B cell (primary cell): ENCODE measurements at regions not wholly inside any gene's neighbourhood (a gene's known extent, or its start where the extent isn't known, plus 50 kb on each side); places are given as distances from the start of the nearest gene placed in this dataset.

Source experiments
- ATAC-seq: fragments of 200-7000 bp; cut with Tn5 transposase; one replicate; pipeline ENCODE4 v1.10.0; 2021; ENCODE audit warnings: low read depth, mild to moderate bottlenecking, moderate number of reproducible peaks, moderate library complexity
- CTCF ChIA-PET: fragments of 350-600 bp; sonication (Branson Sonifier 250); formaldehyde crosslinking; loops from one replicate; lab custom pipeline; 2021; ENCODE audit warnings: antibody characterized with exemption, inconsistent platforms; lab: Charles Lee
- POLR2A ChIA-PET: fragments of 350-600 bp; sonication (Branson Sonifier 250); formaldehyde crosslinking; loops from one replicate; lab custom pipeline; 2021; ENCODE audit warnings: antibody characterized with exemption; lab: Charles Lee
- DNase-seq: peaks from one replicate; pipeline ENCODE4 v3.0.0; 2013
- H2AFZ ChIP-seq: 2 replicates; pipeline ENCODE4 v1.6.1; 2012; ENCODE audit warnings: mild to moderate bottlenecking, low read depth, low read length; ENCODE audit not compliant: insufficient read depth, poor library complexity, severe bottlenecking
- H3K27ac ChIP-seq, 2 donors: 1 replicate in 1 of 2; 2 replicates in 1 of 2; pipeline ENCODE4 v1.5.1; 2012 to 2013; ENCODE audit warnings: low read length in 2 of 2, mild to moderate bottlenecking in 2 of 2, moderate library complexity in 1 of 2
- H3K27me3 ChIP-seq, 4 experiments: fragments of 200-600 bp in 1 of 4; sonication (generic) in 1 of 4; replicated peaks in 1 of 4; 1 replicate in 2 of 4; 2 replicates in 2 of 4; pipeline versions ENCODE4 v1.6.1 to v1.7.0; 2013 to 2016; ENCODE audit warnings: low read length in 3 of 4, mild to moderate bottlenecking in 2 of 4, mixed read lengths in 1 of 4, moderate library complexity in 1 of 4; ENCODE audit not compliant: insufficient read depth in 4 of 4, control insufficient read depth in 3 of 4; ENCODE audit errors: control extremely low read depth in 1 of 4
- H3K36me3 ChIP-seq, 2 experiments: replicated peaks in 1 of 2; 1 replicate in 1 of 2; 2 replicates in 1 of 2; pipeline versions ENCODE4 v1.6.1 to v1.7.1; 2013; ENCODE audit warnings: low read length in 1 of 2; ENCODE audit not compliant: insufficient read depth in 2 of 2, control insufficient read depth in 1 of 2; ENCODE audit errors: control extremely low read depth in 1 of 2, extremely low read depth in 1 of 2
- H3K4me1 ChIP-seq, 2 donors: fragments of 200-600 bp in 1 of 2; sonication (generic) in 1 of 2; 1 replicate in 1 of 2; 2 replicates in 1 of 2; pipeline versions ENCODE4 v1.5.1 to v1.6.1; 2013 to 2017; ENCODE audit warnings: low read length in 2 of 2; ENCODE audit not compliant: control insufficient read depth in 2 of 2, insufficient read depth in 2 of 2
- H3K4me2 ChIP-seq: replicated peaks from 2 replicates; pipeline ENCODE3; 2012; ENCODE audit warnings: mild to moderate bottlenecking, low read depth, low read length; ENCODE audit not compliant: poor library complexity, severe bottlenecking
- H3K4me3 ChIP-seq, 5 experiments: fragments of 200-600 bp in 1 of 5; sonication (generic) in 1 of 5; 1 replicate in 3 of 5; 2 replicates in 2 of 5; pipeline versions ENCODE4 v1.5.1 to v1.7.0; 2011 to 2016; ENCODE audit warnings: low read length in 4 of 5, mild to moderate bottlenecking in 4 of 5, low read depth in 2 of 5, control low read depth in 1 of 5, moderate library complexity in 1 of 5; ENCODE audit not compliant: insufficient read depth in 1 of 5; ENCODE audit errors: control extremely low read depth in 1 of 5, extremely low read depth in 1 of 5
- H3K79me2 ChIP-seq: fragments of 200-600 bp; sonication (generic); one replicate; pipeline ENCODE4 v1.6.0; 2016; ENCODE audit warnings: low read length; ENCODE audit not compliant: control insufficient read depth, insufficient read depth
- H3K9ac ChIP-seq: fragments of 200-600 bp; sonication (generic); 2 replicates; pipeline ENCODE4 v1.6.1; 2017; ENCODE audit warnings: mild to moderate bottlenecking, low read length, moderate library complexity
- H3K9me3 ChIP-seq, 3 donors: one replicate each; pipeline versions ENCODE4 v1.6.1 to v1.7.1; 2013; ENCODE audit warnings: low read length in 2 of 3; ENCODE audit not compliant: control insufficient read depth in 2 of 3, insufficient read depth in 1 of 3; ENCODE audit errors: control extremely low read depth in 1 of 3
- H4K20me1 ChIP-seq: 2 replicates; pipeline ENCODE4 v1.6.0; 2012; ENCODE audit warnings: mild to moderate bottlenecking, low read length; ENCODE audit not compliant: insufficient read depth, control insufficient read depth, poor library complexity, severe bottlenecking
- H3K27ac Mint-ChIP-seq: one replicate; pipeline ENCODE4 v1.8.0; 2021; ENCODE audit warnings: mixed read lengths
- H3K27me3 Mint-ChIP-seq: one replicate; pipeline ENCODE4 v1.8.0; 2021; ENCODE audit warnings: mixed read lengths
- H3K4me1 Mint-ChIP-seq: one replicate; pipeline ENCODE4 v1.8.0; 2021; ENCODE audit warnings: mixed read lengths
- H3K4me3 Mint-ChIP-seq: one replicate; pipeline ENCODE4 v1.8.0; 2021; ENCODE audit warnings: mixed read lengths
- H3K9me3 Mint-ChIP-seq: one replicate; pipeline ENCODE4 v1.8.0; 2022; ENCODE audit warnings: mixed read lengths; ENCODE audit not compliant: insufficient read depth
- EZH2 ChIP-seq: IDR thresholded peaks from 2 replicates; pipeline ENCODE4 v1.6.1; 2012; ENCODE audit warnings: borderline replicate concordance, low read depth, mild to moderate bottlenecking, moderate library complexity, low read length; ENCODE audit not compliant: insufficient read depth, poor library complexity, severe bottlenecking
- WGBS: methylation state at CpG from one replicate; pipeline ENCODE4 v1.1.5; 2013; ENCODE audit warnings: missing lambda C conversion rate; ENCODE audit not compliant: insufficient coverage; 5-methylcytosine and 5-hydroxymethylcytosine counted together
- intact Hi-C: fragments of 100-400 bp; cut with micrococcal nuclease; formaldehyde crosslinking; loops from one replicate; pipeline ENCODE4 v1.10.0; 2022
- TF ChIP-seq, protein P1 (sequence below): fragments of 200-600 bp; IDR thresholded peaks from one replicate; pipeline ENCODE4 v1.8.0; 2022; ENCODE audit warnings: antibody characterized with exemption, mild to moderate bottlenecking

DNA sequence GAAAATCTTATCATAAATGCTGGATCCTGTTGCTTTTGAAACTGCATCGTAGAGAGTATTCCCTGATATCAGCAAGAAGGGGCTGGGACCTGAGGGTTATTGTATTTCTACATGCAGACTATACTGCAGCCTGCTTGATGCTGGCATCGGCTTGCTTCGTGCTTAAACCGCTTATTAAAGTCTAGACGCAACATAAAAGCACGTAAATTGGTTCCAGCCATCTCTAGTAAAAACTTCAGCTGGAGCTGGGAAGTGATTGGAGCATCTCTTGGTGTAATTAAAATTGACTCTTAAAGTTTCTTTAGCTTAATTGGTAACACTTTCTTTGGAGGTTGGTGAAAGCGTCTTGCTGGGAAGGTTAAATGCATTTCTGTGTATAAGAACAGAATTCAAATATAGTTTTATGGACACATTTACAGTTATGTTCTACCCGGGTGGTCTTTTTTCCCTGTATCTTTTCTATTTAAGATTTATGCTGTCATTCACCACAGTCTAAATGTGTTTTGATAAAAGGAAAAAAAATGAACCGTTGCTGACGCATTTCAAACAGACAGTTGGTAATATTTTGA is 139.0 kb upstream of the JAG1 start:
- Mint-ChIP-seq H3K9me3 (no peaks in the 10 kb centered on the region), H3K4me1 (no peaks in the 10 kb centered on the region), H3K27ac (no peak overlapping the region), H3K27me3 (no peaks in the 10 kb centered on the region), H3K4me3 (no peak overlapping the region)
- POLR2A ChIA-PET: no interaction called here
- Histone ChIP-seq H3K4me3 (no peak overlapping the region), H3K4me2 (no peak overlapping the region), H4K20me1 (no peaks in the 10 kb centered on the region), H3K9ac (no peak overlapping the region), H3K27ac (no peak overlapping the region), H3K36me3 (no peaks in the 10 kb centered on the region), H3K9me3 (no peaks in the 10 kb centered on the region), H2AFZ (no peak overlapping the region), H3K27me3 (no peaks in the 10 kb centered on the region), H3K79me2 (no peaks in the 10 kb centered on the region), H3K4me1 (no peaks in the 10 kb centered on the region)
- ATAC-seq: no peak
- CTCF ChIA-PET: no interaction called here
- 94% methylated on average over 5 of the region's 10 CpGs for WGBS
- no peak for DNase-seq
- intact Hi-C loops: no loop called here
- TF ChIP-seq, protein P1, sequence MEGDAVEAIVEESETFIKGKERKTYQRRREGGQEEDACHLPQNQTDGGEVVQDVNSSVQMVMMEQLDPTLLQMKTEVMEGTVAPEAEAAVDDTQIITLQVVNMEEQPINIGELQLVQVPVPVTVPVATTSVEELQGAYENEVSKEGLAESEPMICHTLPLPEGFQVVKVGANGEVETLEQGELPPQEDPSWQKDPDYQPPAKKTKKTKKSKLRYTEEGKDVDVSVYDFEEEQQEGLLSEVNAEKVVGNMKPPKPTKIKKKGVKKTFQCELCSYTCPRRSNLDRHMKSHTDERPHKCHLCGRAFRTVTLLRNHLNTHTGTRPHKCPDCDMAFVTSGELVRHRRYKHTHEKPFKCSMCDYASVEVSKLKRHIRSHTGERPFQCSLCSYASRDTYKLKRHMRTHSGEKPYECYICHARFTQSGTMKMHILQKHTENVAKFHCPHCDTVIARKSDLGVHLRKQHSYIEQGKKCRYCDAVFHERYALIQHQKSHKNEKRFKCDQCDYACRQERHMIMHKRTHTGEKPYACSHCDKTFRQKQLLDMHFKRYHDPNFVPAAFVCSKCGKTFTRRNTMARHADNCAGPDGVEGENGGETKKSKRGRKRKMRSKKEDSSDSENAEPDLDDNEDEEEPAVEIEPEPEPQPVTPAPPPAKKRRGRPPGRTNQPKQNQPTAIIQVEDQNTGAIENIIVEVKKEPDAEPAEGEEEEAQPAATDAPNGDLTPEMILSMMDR: no peak
- no peak for TF ChIP-seq EZH2

DNA sequence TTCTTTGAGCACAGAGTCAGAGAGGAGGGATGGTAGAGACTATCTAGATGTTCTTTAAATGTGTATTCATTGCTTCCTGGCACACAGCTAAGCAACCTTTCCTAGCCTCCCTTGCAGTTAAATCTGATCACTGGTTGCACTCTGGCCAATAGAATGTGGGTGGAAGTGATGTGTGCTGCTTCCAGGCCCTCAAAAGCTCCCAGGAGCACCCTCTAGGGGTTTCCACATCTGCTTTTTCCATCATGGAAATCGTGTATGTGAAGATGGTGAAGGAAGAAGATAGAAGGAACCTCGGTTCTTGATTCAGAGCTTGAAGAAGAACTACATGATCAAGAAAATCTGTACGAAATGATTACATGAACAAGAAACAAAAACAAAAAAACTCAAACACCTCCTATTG is 149.8 kb upstream of the JAG1 start:
- no peaks in the 10 kb centered on the region for H3K4me1 ChIP-seq
- CTCF ChIA-PET: no interaction called here
- no peak overlapping the region for H3K4me3 Mint-ChIP-seq
- H3K27me3 Mint-ChIP-seq: no peaks in the 10 kb centered on the region
- no peaks in the 10 kb centered on the region for H3K79me2 ChIP-seq
- TF ChIP-seq EZH2: no peak
- TF ChIP-seq, protein P1: no peak
- no peak overlapping the region for H3K27ac Mint-ChIP-seq
- no peaks in the 10 kb centered on the region for H3K36me3 ChIP-seq
- POLR2A ChIA-PET: no interaction called here
- H3K27ac ChIP-seq: no peak overlapping the region
- intact Hi-C loops: no loop called here
- DNase-seq (no peak), ATAC-seq (no peak)
- peaks cover 9% of the 10 kb centered on the region for H3K9me3 Mint-ChIP-seq
- H4K20me1 ChIP-seq: no peaks in the 10 kb centered on the region
- no peaks in the 10 kb centered on the region for H3K4me1 Mint-ChIP-seq
- H3K9me3 ChIP-seq: no peaks in the 10 kb centered on the region
- no peak overlapping the region for H2AFZ ChIP-seq
- WGBS: no CpG with 5 or more reads among the region's 3 CpGs
- no peak overlapping the region for H3K9ac ChIP-seq
- H3K4me3 ChIP-seq: no peak overlapping the region
- no peak overlapping the region for H3K4me2 ChIP-seq
- no peaks in the 10 kb centered on the region for H3K27me3 ChIP-seq
